Ecto neural progenitor cell (in vitro differentiated cells): ENCODE measurements at regions not wholly inside any gene's neighbourhood (a gene's known extent, or its start where the extent isn't known, plus 50 kb on each side); places are given as distances from the start of the nearest gene placed in this dataset.

Experiments
- DNase-seq: peaks from one replicate; pipeline ENCODE4 v3.0.0-alpha.2; 2018; ENCODE audit warnings: low spot score

- no peak for DNase-seq
Observed at GRCh38 chr10:64209561-64209960, 688.4 kb downstream of the REEP3 start.

- DNase-seq: no peak
Observed at GRCh38 chr10:64210211-64210610, 689.0 kb downstream of the REEP3 start.

- no peak for DNase-seq
Observed at GRCh38 chr10:64211466-64211865, 690.3 kb downstream of the REEP3 start.

DNA sequence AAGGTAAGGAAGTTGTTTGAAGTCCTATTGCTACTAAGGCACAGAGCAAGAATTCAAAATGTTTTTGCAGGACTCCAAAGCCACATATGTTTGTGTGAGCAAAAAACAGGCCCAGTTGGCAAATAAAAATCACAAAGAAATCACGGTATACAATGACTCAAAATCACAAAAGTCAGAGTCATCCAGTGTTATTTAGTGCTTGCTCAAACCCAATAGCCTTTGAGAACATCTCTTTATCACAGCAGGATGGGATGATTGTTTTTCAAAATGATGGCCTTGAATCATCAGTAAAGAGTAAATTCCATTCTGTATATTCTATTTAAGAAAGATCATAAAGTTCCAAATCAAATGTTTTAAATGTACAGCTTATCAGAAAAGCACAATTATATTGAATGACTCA is 693.9 kb downstream of the REEP3 start:
- no peak for DNase-seq

GRCh38 chr10:64219271-64220025 is 698.2 kb downstream of the REEP3 start:
- DNase-seq: no peak

DNA sequence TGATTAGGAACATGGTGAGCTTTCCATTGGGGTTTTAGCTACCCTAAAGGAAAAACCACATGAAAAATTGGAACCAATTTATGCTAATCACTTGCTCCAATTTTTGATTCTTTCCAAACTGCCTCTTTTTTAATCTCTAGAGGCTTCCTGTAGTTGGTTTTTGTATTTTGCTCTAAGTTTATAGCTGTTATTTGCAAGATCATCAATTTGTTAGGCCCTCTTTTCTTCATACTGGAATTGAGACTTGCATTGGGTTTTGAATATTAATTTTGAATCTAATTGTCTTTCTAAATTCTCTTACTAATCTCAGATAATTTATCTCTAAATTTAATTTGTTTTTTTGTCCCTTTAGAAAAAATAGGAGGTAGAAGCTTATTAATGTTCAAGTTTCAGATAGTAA is 713.3 kb downstream of the REEP3 start:
- no peak for DNase-seq

- DNase-seq: no peak
Observed at GRCh38 chr10:64257704-64258103, 736.5 kb downstream of the REEP3 start.

GRCh38 chr10:64261092-64261491 is 739.9 kb downstream of the REEP3 start:
- DNase-seq: no peak

- DNase-seq: no peak
Observed at GRCh38 chr10:64261676-64262075, 740.5 kb downstream of the REEP3 start.

DNA sequence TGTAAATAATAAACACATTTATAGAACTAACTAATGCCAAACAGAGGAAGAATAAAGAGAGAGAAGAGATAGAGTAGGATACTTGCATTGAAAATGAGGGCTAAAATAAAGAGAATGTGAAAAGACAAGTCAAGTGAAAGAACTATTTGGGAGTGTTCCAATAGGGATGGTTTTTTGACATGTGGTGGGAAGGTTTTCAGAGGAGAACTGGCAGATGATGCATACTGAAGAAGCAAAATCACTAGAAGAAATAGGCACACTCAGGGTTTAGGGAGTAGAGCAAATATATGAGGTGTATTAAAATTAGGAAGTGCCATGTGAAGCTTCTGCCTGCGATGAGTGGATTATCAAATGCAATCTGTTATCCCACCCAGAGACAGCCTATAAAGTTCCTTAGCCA is 744.8 kb downstream of the REEP3 start:
- no peak for DNase-seq

- DNase-seq: no peak
Observed at GRCh38 chr10:64271508-64271907, 750.3 kb downstream of the REEP3 start.

- DNase-seq: no peak
Observed at GRCh38 chr10:64271983-64272382, 750.8 kb downstream of the REEP3 start.

- DNase-seq: no peak
Observed at GRCh38 chr10:64275001-64275400, 753.8 kb downstream of the REEP3 start.

DNA sequence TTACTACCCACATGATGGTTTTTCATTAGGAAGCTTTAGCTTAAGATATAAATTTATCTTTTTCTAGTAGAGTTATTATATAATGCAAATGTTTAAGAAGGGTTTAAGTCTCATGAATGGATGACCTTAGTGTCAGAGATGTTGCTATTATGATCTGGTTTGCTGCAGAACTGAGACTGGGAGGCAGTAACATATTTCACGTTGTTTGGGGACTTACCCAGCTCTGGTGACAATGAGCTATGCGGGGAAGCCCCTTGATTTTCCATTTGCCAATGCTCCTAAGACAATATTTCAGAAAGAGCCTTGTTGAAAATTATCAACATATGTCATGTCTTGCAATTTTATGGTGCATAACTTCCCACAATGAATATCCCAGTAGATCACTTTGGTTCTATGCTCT is 754.6 kb downstream of the REEP3 start:
- no peak for DNase-seq

DNA sequence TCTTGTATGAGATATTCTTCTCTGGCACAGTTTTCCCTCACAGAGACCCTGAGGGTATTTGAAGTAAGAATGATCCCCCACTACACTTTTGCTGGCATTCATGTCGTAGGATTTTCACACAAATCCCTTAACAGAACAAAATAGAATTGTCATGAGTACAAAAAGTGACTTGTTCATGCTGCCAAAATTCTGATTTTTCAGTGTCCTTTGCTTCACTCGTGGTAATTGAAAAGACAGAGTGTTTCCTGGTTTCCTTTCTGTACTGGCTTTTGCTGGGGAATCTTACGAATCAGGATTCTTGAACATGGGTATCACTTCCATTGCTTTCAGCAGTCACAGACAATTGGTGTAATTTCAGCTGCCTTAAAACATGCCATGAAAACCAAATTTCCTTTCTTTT is 756.3 kb downstream of the REEP3 start:
- no peak for DNase-seq

- DNase-seq: no peak
Observed at GRCh38 chr10:64283621-64284020, 762.4 kb downstream of the REEP3 start.

- no peak for DNase-seq
Observed at GRCh38 chr10:64286533-64286932, 765.3 kb downstream of the REEP3 start.

DNA sequence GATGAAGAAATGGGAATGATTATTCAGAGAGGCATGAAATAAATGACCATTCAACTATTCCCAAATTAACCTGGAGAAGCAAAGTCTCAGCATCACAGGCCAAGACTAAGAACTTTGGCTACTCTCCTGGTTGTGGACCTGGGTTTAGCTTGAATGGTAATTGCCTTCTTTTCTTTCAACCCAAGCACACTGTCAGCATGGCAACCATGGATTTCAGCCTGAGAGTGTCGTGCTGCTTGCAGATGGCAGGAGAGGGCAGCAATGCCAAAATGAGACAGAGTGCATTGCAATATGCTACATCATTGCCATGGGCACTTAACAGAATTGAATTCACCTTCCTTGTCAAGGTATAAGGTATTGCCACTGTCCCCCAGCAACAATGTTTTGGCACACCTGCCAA is 767.2 kb downstream of the REEP3 start:
- no peak for DNase-seq

DNA sequence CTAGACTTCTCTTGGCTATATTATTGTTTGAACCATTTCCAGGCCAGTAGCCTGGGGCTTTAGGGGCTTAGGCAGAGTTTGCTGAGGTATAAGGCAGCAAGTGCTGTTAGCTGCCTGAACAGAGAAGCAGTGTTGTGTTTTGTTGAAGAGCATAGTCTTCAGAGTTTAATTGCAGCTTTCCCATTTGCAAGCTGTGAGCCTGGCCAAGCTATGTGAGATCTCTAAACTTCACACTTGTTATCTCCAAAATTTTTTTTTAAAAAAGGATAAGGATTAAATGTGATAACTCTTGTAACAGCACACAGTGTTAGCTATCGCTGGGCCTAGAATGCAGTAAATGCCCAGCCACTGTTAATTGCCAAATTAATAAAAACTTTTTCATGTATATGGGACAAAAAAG is 782.4 kb downstream of the REEP3 start:
- DNase-seq: no peak

DNA sequence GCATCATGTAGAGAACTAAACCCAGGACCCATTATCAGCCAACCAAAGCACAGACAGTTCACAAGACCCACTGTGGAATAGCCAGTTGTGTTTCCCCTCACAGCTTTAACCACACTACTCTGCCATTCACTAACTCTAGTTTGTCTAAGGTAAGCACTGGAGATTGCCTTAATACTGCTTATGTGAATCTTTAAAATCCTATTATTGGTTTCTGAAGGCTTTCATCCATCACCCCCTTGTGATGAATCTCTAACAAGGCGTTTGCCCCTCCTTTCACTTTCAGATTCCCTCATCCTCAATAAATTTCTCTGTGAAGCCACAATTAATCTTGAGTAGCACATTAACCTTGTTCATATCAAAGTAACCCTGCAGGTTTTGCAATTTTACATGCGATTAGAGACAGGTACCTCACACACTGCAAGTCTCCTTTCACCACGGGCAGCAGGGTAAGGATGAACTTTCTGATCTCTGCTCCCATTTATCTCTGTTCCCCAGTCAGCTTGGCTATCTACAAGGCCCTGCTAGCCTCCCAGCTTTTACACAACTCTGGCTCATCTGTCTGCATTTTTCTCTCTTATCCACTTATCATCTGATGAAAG is 785.6 kb downstream of the REEP3 start:
- no peak for DNase-seq

DNA sequence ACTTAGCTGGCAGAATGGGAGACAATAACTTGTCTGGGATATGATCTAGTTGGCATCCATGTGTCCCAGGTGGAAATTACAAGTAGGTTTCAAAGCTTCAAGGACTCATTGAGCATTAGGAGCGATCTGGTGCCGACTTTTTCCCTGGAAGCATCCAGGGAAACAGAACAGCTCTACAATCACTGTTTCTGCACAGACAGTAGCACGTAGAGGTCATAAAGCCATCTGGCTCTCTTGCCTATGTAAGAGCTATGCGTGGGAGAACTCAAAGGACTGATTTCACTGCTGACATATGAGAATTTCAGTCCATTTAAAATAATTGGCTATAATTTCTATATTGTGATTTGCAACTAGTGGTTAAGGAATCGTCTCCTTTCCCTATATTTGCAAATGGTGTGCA is 791.7 kb downstream of the REEP3 start:
- DNase-seq: no peak

DNA sequence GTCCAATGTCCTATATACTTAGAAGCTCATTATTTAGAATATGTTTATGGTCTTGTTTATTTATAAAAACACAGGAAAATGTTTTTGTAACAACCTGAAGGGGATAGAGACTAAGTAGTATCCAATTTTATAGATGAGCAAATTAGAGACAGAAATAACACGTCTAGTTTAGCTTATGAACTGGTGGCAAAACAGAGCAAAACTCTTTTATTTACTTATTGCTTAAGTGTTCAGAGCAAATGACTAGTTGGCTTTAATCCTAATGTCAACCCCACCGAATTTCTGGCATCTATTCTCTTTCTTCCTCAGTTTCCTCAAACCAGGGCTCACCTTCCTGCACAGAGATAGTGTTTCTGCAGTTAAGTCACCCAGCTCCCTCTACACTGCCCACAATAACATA is 792.8 kb downstream of the REEP3 start:
- no peak for DNase-seq

GRCh38 chr10:64316416-64316815 is 795.2 kb downstream of the REEP3 start:
- DNase-seq: no peak

DNA sequence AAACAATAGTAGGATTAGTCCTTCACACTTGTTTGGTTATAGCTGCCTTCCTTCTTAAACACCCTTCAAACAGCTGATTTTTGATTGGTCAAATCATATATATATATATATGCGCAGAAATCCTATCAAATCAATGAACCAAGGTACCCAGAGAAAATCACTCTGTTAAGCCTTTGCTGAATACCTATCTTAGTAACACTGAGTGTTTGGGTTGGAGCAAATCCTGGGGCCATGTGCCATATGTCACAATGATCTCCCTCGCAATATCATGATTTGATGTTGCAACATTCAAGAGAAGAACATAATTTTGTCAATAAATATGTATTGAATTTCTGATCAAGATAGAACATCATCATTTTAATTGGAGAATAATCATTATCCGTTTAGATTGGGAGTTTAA is 795.6 kb downstream of the REEP3 start:
- DNase-seq: no peak
